HEK293 (cell line): ENCODE measurements at regions not wholly inside any gene's neighbourhood (a gene's known extent, or its start where the extent isn't known, plus 50 kb on each side); places are given as distances from the start of the nearest gene placed in this dataset.

Experiments
- CTCF ChIA-PET: fragments of 350-600 bp; formaldehyde crosslinking; extraction: SDS; loops from one replicate; lab custom pipeline; 2021; ENCODE audit warnings: antibody characterized with exemption; lab: Yijun Ruan, JAX
- POLR2A ChIA-PET: fragments of 300-600 bp; formaldehyde crosslinking; extraction: SDS; loops from one replicate; lab custom pipeline; 2020; ENCODE audit warnings: antibody characterized with exemption, inconsistent platforms; lab: Yijun Ruan, JAX
- H3K27ac ChIP-seq: fragments of 200-500 bp; sonication (Bioruptor generic); 2 replicates; pipeline ENCODE4 v1.5.1; 2014; ENCODE audit warnings: low read depth, low read length, control low read depth, inconsistent platforms; ENCODE audit errors: extremely low read depth
- H3K36me3 ChIP-seq, 2 experiments: fragments of 200-500 bp in 1 of 2; sonication (Bioruptor generic) in 1 of 2; 1 replicate in 1 of 2; 2 replicates in 1 of 2; pipeline ENCODE4 v1.5.1; 2014 to 2017; ENCODE audit warnings: inconsistent platforms in 2 of 2, low read length in 2 of 2; ENCODE audit not compliant: control insufficient read depth in 2 of 2, insufficient read depth in 1 of 2
- H3K4me1 ChIP-seq: fragments of 200-500 bp; sonication (Bioruptor generic); 2 replicates; pipeline ENCODE4 v1.5.1; 2014; ENCODE audit warnings: mild to moderate bottlenecking, low read length, inconsistent platforms; ENCODE audit not compliant: control insufficient read depth, insufficient read depth
- H3K4me3 ChIP-seq: 2 replicates; pipeline ENCODE4 v1.5.1; 2011; ENCODE audit warnings: low read depth, mild to moderate bottlenecking, control low read depth, low read length, moderate library complexity
- H3K9me3 ChIP-seq: fragments of 200-500 bp; sonication (Bioruptor generic); 2 replicates; pipeline ENCODE4 v1.5.1; 2014; ENCODE audit warnings: low read depth, low read length, inconsistent platforms; ENCODE audit not compliant: control insufficient read depth, insufficient read depth
- FEZF1 ChIP-seq: fragments of 450-650 bp; formaldehyde crosslinking; IDR thresholded peaks from 2 replicates; pipeline ENCODE4 v1.5.1; 2016; ENCODE audit warnings: missing biosample characterization, missing genetic modification characterization
- GFI1B ChIP-seq: fragments of 450-650 bp; formaldehyde crosslinking; IDR thresholded peaks from 2 replicates; pipeline ENCODE4 v1.5.1; 2016; ENCODE audit warnings: missing biosample characterization, missing genetic modification characterization
- KLF7 ChIP-seq: fragments of 450-650 bp; formaldehyde crosslinking; IDR thresholded peaks from 2 replicates; pipeline ENCODE4 v1.5.1; 2016; ENCODE audit warnings: missing biosample characterization, missing genetic modification characterization, borderline replicate concordance
- KLF8 ChIP-seq: fragments of 450-650 bp; formaldehyde crosslinking; IDR thresholded peaks from 2 replicates; pipeline ENCODE4 v1.5.1; 2016; ENCODE audit warnings: missing biosample characterization, missing genetic modification characterization
- KLF9 ChIP-seq: fragments of 450-650 bp; formaldehyde crosslinking; IDR thresholded peaks from 2 replicates; pipeline ENCODE4 v1.5.1; 2016; ENCODE audit warnings: missing biosample characterization, missing genetic modification characterization, low read depth
- MZF1 ChIP-seq: fragments of 450-650 bp; formaldehyde crosslinking; IDR thresholded peaks from 2 replicates; pipeline ENCODE4 v1.5.1; 2017; ENCODE audit warnings: missing biosample characterization, missing genetic modification characterization, borderline replicate concordance
- ZBTB6 ChIP-seq: fragments of 450-650 bp; formaldehyde crosslinking; IDR thresholded peaks from 2 replicates; pipeline ENCODE4 v1.5.1; 2017; ENCODE audit warnings: missing biosample characterization, missing genetic modification characterization
- ZFP37 ChIP-seq: fragments of 450-650 bp; formaldehyde crosslinking; IDR thresholded peaks from 2 replicates; pipeline ENCODE4 v1.5.1; 2016; ENCODE audit warnings: missing biosample characterization, missing genetic modification characterization
- ZNF148 ChIP-seq: fragments of 450-650 bp; formaldehyde crosslinking; IDR thresholded peaks from 2 replicates; pipeline ENCODE4 v1.5.0; 2017; ENCODE audit warnings: missing biosample characterization, missing genetic modification characterization, borderline replicate concordance
- ZNF19 ChIP-seq: fragments of 450-650 bp; formaldehyde crosslinking; IDR thresholded peaks from 2 replicates; pipeline ENCODE4; 2016; ENCODE audit warnings: missing biosample characterization, missing genetic modification characterization, low read depth
- ZNF292 ChIP-seq: fragments of 450-650 bp; formaldehyde crosslinking; IDR thresholded peaks from 2 replicates; pipeline ENCODE4 v1.5.1; 2016; ENCODE audit warnings: low read depth, missing biosample characterization, missing genetic modification characterization, borderline replicate concordance
- ZNF391 ChIP-seq: fragments of 450-650 bp; formaldehyde crosslinking; IDR thresholded peaks from 2 replicates; pipeline ENCODE4 v1.5.1; 2016; ENCODE audit warnings: low read depth, missing biosample characterization, missing genetic modification characterization, borderline replicate concordance
- ZNF514 ChIP-seq: fragments of 450-650 bp; formaldehyde crosslinking; IDR thresholded peaks from 2 replicates; pipeline ENCODE4 v1.5.1; 2016; ENCODE audit warnings: missing biosample characterization, missing genetic modification characterization
- ZNF544 ChIP-seq: fragments of 450-650 bp; formaldehyde crosslinking; IDR thresholded peaks from 2 replicates; pipeline ENCODE4 v1.5.0; 2017; ENCODE audit warnings: missing biosample characterization, missing genetic modification characterization
- ZNF548 ChIP-seq: fragments of 450-650 bp; formaldehyde crosslinking; IDR thresholded peaks from 2 replicates; pipeline ENCODE4 v1.5.1; 2016; ENCODE audit warnings: missing biosample characterization, missing genetic modification characterization
- ZNF580 ChIP-seq: fragments of 450-650 bp; formaldehyde crosslinking; IDR thresholded peaks from 2 replicates; pipeline ENCODE4 v1.5.1; 2016; ENCODE audit warnings: missing biosample characterization, missing genetic modification characterization
- ZNF623 ChIP-seq: fragments of 450-650 bp; formaldehyde crosslinking; IDR thresholded peaks from 2 replicates; pipeline ENCODE4 v1.5.1; 2016; ENCODE audit warnings: missing biosample characterization, missing genetic modification characterization
- ZNF658 ChIP-seq: fragments of 450-650 bp; formaldehyde crosslinking; IDR thresholded peaks from 2 replicates; pipeline ENCODE4; 2016; ENCODE audit warnings: missing biosample characterization, missing genetic modification characterization
- ZNF837 ChIP-seq: fragments of 450-650 bp; formaldehyde crosslinking; IDR thresholded peaks from 2 replicates; pipeline ENCODE4 v1.5.1; 2016; ENCODE audit warnings: missing biosample characterization, missing genetic modification characterization
- TF ChIP-seq, protein P1 (sequence below): fragments of 450-650 bp; formaldehyde crosslinking; IDR thresholded peaks from 2 replicates; pipeline ENCODE4 v1.5.1; 2016; ENCODE audit warnings: missing biosample characterization, missing genetic modification characterization, low read depth

GRCh38 chr9:93814077-93814956 lies 140.8 kb downstream of the BARX1 start:
- H3K4me3 ChIP-seq = no peak overlapping the region
- CTCF ChIA-PET = interaction anchor here (0.6 to 1.7 kb wide), 4 partner anchors 13 to 148 kb away, joined by 3 to 5 read pairs (median 4); no protein-coding TSS in a partner anchor
- TF ChIP-seq KLF7 (tag by site-specific recombination) = no peak
- TF ChIP-seq KLF9 (tag by site-specific recombination) = no peak
- no peak for TF ChIP-seq GFI1B (tag by site-specific recombination)
- TF ChIP-seq ZNF658 (tag by site-specific recombination) = no peak
- no peak for TF ChIP-seq ZNF19
- TF ChIP-seq ZNF292 (tag by site-specific recombination) = no peak
- TF ChIP-seq ZNF391 (tag by site-specific recombination) = no peak
- TF ChIP-seq ZNF148 (tag by site-specific recombination) = no peak
- no peak for TF ChIP-seq FEZF1 (tag by site-specific recombination)
- no peak for TF ChIP-seq MZF1 (tag by site-specific recombination)
- TF ChIP-seq, protein P1, sequence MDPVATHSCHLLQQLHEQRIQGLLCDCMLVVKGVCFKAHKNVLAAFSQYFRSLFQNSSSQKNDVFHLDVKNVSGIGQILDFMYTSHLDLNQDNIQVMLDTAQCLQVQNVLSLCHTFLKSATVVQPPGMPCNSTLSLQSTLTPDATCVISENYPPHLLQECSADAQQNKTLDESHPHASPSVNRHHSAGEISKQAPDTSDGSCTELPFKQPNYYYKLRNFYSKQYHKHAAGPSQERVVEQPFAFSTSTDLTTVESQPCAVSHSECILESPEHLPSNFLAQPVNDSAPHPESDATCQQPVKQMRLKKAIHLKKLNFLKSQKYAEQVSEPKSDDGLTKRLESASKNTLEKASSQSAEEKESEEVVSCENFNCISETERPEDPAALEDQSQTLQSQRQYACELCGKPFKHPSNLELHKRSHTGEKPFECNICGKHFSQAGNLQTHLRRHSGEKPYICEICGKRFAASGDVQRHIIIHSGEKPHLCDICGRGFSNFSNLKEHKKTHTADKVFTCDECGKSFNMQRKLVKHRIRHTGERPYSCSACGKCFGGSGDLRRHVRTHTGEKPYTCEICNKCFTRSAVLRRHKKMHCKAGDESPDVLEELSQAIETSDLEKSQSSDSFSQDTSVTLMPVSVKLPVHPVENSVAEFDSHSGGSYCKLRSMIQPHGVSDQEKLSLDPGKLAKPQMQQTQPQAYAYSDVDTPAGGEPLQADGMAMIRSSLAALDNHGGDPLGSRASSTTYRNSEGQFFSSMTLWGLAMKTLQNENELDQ = no peak
- no peak for TF ChIP-seq KLF8 (tag by site-specific recombination)
- TF ChIP-seq ZNF544 (tag by site-specific recombination) = no peak
- TF ChIP-seq ZNF623 = no peak
- no peak for TF ChIP-seq ZFP37 (tag by site-specific recombination)
- no peak for TF ChIP-seq ZNF548
- TF ChIP-seq ZNF514 (tag by site-specific recombination) = no peak
- no peak for TF ChIP-seq ZBTB6 (tag by site-specific recombination)
- TF ChIP-seq ZNF837 (tag by site-specific recombination) = no peak
- TF ChIP-seq ZNF580 (tag by site-specific recombination) = no peak
- TF ChIP-seq, all 188 proteins: peak for 0
- Histone ChIP-seq H3K9me3 (no peaks in the 10 kb centered on the region), H3K4me1 (no peaks in the 10 kb centered on the region), H3K27ac (no peak overlapping the region), H3K36me3 (no peaks in the 10 kb centered on the region)
- POLR2A ChIA-PET = no interaction called here
